Dedifferentiated amniotic fluid mesenchymal stem cell (primary cell): ENCODE measurements at regions not wholly inside any gene's neighbourhood (a gene's known extent, or its start where the extent isn't known, plus 50 kb on each side); places are given as distances from the start of the nearest gene placed in this dataset.
"Not testable (repeated sequence)": the region's sequence is repeated elsewhere in the genome, so short reads cannot be mapped to it uniquely, and the experiment has no call there.

ENCODE experiments used
- DNase-seq: peaks from one replicate; pipeline ENCODE4 v3.0.0-alpha.2; 2016; ENCODE audit errors: extremely low spot score

- DNase-seq = no peak
Measured at GRCh38 chr9:111276431-111277128, 53.4 kb downstream of the OR2K2 start.

- DNase-seq = no peak
Measured at GRCh38 chr9:111274737-111275136, 55.3 kb downstream of the OR2K2 start.

DNA sequence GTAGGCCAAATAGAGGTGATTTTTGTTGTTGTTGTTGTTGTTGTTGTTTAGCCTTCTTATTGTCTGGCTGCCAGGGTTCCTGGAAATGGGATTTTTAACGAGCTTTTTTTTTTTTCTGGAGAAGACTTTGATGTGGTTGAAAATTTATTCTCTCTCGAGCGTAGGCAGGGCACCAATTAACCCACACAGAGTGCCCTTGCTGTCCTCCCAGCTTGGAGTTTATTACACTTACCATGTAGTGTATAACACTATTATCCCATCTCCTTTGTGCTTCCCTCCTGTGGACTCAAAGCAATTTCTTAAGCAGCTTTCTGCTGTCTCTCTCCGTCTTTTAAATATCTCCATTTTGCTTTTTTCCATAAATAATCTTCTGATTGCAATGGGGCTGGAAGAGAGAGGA lies 57.4 kb downstream of the OR2K2 start:
- no peak for DNase-seq

GRCh38 chr9:111271481-111272080 lies 58.4 kb downstream of the OR2K2 start:
- DNase-seq = no peak

- DNase-seq = no peak
Measured at GRCh38 chr9:111271047-111271446, 59.0 kb downstream of the OR2K2 start.

GRCh38 chr9:111266024-111266423 lies 64.0 kb downstream of the OR2K2 start:
- DNase-seq = not testable (repeated sequence)

GRCh38 chr9:111263116-111263515 lies 66.9 kb downstream of the OR2K2 start:
- DNase-seq = no peak

DNA sequence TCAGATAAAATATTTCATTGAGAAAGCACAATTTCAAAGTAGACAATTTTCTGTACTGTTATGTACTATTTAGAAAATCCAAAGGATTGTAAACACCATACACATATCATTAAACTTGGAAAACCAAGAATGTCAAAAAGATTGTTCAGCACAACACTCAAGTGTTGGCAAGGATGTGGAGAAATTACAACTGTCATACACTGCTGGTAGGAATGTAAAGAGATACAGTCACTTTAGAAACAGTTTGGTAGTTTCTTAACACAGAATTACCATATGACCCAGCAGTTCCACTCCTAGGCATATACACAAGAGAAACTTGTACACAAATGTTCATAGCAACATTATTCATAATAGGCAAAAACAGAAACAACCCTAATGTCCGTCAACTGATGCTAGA lies 71.2 kb downstream of the OR2K2 start:
- no peak for DNase-seq

- no peak for DNase-seq
Measured at GRCh38 chr9:111258209-111258874, 71.7 kb downstream of the OR2K2 start.

GRCh38 chr9:111253742-111254437 lies 76.1 kb downstream of the OR2K2 start:
- DNase-seq = no peak

DNA sequence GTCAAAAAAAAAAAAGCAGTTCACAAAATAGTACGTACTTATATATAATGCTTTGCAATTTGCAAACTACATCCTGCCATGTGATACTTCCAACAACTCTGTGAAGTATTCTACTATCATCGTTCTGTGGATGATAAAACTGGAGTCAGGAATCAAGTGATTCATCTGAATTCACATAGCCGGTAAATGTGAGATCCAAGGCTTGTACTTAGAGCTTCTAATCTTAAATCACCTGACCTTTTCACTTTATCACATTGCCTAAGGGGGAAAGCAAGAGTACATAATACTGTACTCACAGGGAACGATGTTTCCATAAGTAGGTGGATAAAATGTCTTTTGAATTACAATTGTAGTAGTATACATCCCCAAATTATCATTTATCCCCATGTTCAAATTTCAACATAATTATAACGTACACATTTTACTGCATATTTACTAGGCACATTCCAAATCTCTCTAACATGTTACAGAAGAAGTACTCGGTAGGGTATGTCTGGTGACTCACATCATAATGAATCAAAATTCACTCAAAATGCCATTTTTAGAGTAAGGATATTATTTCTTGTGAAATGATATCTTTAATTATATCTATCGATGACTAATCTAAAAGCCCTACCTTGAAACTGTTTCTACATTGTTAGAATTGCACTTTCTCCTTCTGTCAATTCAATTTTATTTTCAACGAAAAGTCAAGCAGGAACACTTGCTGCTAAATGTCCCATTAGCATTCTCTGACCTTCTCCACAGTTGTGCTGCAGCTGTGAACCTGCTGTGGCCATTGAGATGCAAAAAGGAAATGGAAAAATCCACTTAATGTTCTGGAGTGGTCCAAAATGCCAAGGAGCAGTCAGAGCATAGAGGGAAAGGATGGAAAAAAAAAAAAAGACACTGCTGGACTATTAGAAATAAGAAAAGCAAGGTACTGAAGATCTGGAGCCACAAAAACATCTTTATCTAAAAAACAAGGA lies 78.9 kb downstream of the OR2K2 start:
- DNase-seq = no peak

GRCh38 chr9:111237447-111237846 lies 92.6 kb downstream of the OR2K2 start:
- DNase-seq = no peak

- no peak for DNase-seq
Measured at GRCh38 chr9:111236332-111236731, 93.7 kb downstream of the OR2K2 start.

GRCh38 chr9:111233963-111234362 lies 96.1 kb downstream of the OR2K2 start:
- DNase-seq = no peak

DNA sequence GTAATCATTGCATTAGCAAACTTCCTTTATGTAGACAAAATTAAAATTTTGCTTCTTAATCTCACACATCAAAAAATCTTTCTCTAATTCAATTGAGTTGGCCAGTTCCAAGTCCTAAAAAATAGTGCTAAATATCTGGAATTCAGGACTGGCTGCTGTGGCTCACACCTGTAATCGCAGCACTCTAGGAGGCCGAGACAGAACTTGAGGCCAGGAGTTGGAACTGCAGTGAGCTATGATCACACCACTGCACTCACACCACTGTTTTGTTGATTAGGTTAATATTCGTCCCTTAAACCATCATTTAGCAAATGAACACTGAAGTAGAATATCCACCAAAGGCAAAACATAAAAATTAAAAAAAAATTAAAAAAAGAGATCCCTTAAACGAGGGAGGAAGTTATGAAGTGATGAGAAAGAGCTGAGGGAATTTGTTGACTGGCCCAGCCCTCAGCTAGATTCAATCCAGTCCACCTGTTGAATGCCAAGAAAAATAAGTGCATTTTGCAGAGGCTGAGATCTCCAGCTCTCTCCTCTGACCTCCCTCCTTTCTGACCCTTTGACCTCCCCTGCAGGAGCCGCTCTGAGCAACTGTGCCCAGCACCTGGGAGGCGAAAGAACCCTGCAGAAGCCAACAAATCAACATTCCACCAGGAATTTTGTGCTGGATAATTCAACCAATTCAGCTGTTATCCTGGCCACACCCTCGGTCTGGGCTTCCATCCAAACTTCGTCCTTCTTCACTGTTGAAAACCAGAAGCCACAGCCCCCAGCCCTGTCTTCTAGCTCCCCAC lies 96.8 kb downstream of the OR2K2 start:
- no peak for DNase-seq

DNA sequence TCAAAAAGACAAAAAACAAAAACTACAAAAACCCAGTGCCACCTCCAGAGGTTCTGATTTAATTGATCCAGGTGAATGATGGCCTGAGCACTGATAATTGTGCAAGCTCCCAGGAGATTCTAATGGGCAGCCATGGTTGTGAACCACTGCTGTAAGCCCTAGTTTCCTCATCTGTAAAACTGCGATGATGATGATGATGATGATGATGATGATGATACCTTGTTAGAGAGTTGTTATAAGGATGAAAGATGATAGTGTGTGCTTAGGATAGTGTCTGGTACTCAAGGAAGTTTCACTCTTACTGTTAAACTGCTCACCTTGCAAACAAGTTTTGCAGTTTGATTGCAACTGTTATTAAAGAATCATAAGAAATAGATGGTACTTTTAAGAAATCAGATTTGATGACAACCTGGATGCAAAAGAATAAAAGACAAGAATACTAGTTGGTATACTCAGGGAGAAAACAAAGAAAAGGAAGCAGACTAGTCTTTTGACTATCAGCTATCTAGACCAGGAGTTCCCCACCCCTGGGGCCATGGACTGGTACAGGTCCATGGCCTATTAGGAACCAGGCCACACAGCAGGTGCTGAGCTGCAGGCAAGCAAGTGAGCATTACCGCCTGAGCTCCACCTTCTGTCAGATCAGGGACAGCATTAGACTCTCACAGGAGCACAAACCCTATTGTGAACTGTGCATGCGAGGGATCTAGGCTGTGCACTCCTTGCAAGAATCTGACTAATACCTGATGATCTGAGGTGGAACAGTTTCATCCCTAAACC lies 98.0 kb downstream of the OR2K2 start:
- no peak for DNase-seq

- DNase-seq = no peak
Measured at GRCh38 chr9:111222757-111223156, 107.3 kb downstream of the OR2K2 start.

DNA sequence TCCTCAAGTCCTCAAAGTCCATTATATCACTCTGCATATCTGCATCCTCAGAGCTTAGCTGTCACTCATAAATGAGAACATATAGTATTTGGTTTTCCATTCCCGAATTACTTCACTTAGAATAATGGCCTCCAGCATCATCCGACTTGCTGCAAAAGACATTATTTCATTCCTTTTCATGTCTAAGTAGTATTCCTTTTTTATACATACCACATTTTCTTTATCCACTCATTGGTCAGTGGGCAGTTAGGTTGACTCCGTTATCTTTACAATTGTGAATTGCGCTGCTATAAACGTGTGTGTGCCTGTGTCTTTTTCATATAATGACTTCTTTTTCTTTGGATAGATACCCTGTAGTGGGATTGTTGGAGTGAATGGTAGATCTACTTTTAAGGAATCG lies 117.2 kb downstream of the OR2K2 start:
- DNase-seq = no peak

DNA sequence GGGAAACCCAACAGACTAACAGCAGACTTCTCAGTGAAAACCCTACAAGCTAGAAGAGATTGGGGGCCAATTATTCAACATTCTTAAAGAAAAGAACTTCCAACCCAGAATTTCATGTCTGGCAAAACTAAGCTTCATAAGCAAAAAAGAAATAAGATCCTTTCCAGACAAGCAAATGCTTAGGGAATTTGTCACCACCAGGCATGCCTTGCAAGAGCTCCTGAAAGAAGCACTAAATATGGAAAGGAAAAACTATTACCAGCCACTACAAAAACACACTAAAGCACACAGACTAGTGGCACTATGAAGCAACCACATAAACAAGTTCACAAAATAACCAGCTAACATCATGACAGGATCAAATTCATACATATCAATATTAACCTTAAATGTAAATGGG lies 131.1 kb downstream of the OR2K2 start:
- no peak for DNase-seq

DNA sequence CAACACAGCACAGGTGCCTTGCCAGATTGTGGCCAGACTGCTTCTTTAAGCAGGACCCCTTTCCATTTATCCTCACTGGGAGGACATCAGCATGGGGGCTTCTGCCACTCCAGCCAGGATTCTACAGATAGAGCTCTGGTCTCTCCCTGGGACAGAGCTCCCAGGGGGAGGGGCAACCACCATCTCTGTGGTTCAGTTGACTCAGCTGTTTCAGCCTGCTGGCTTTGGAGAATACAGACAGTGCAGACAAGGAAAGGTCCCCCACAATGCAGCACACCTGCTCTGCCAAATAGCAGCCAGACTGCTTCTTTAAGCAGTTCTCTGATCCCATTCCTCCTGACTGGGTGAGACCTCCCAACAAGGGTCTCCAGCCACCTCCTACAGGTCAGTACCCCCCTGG lies 132.8 kb downstream of the OR2K2 start:
- DNase-seq = no peak
